DOHH2 (cell line): ENCODE measurements at regions not wholly inside any gene's neighbourhood (a gene's known extent, or its start where the extent isn't known, plus 50 kb on each side); places are given as distances from the start of the nearest gene placed in this dataset.

Experiments used
- H3F3A ChIP-seq: fragments of 200-600 bp; sonication (generic), shearing (Covaris generic); 2 replicates; pipeline ENCODE4 v1.6.0; 2016; ENCODE audit warnings: antibody characterized with exemption, mild to moderate bottlenecking; ENCODE audit not compliant: control insufficient read depth, insufficient read depth
- H3K27ac ChIP-seq: fragments of 200-600 bp; sonication (generic); 2 replicates; pipeline ENCODE4 v1.5.1; 2014; ENCODE audit warnings: low read depth, mild to moderate bottlenecking, low read length, moderate library complexity
- H3K27me3 ChIP-seq: fragments of 200-600 bp; sonication (generic); 2 replicates; pipeline ENCODE4 v1.6.1; 2014; ENCODE audit warnings: mild to moderate bottlenecking, low read length, mixed read lengths; ENCODE audit not compliant: control insufficient read depth
- H3K36me3 ChIP-seq: fragments of 200-600 bp; sonication (generic); 2 replicates; pipeline ENCODE4 v1.6.1; 2014; ENCODE audit warnings: mild to moderate bottlenecking, low read length, moderate library complexity, mixed read lengths; ENCODE audit not compliant: control insufficient read depth
- H3K4me1 ChIP-seq: fragments of 200-600 bp; sonication (generic); 2 replicates; pipeline ENCODE4 v1.6.1; 2014; ENCODE audit warnings: mild to moderate bottlenecking, low read length, mixed read lengths; ENCODE audit not compliant: control insufficient read depth
- H3K4me2 ChIP-seq: fragments of 200-600 bp; sonication (generic); 2 replicates; pipeline ENCODE4 v1.6.0; 2014; ENCODE audit warnings: mild to moderate bottlenecking, low read length, moderate library complexity
- H3K4me3 ChIP-seq: fragments of 200-600 bp; sonication (generic); 2 replicates; pipeline ENCODE4 v1.5.1; 2014; ENCODE audit warnings: mild to moderate bottlenecking, low read length, mixed read lengths
- H3K79me2 ChIP-seq: fragments of 200-600 bp; sonication (generic); 2 replicates; pipeline ENCODE4 v1.6.1; 2014; ENCODE audit warnings: mild to moderate bottlenecking, low read length, mixed read lengths; ENCODE audit not compliant: control insufficient read depth
- H3K9me2 ChIP-seq: fragments of 200-600 bp; sonication (generic); replicated peaks from 2 replicates; pipeline ENCODE4 v1.6.1; 2014; ENCODE audit warnings: mild to moderate bottlenecking, low read length, mixed read lengths; ENCODE audit not compliant: control insufficient read depth
- H3K9me3 ChIP-seq: fragments of 200-600 bp; sonication (generic); 2 replicates; pipeline ENCODE4 v1.6.1; 2014; ENCODE audit warnings: antibody characterized with exemption, low read length, mixed read lengths; ENCODE audit not compliant: control insufficient read depth, insufficient read depth
- H4K20me1 ChIP-seq: fragments of 200-600 bp; sonication (generic); 2 replicates; pipeline ENCODE4 v1.6.0; 2014; ENCODE audit warnings: low read depth, mild to moderate bottlenecking, antibody characterized with exemption, low read length, moderate library complexity; ENCODE audit not compliant: control insufficient read depth, insufficient read depth
- EZH2phosphoT487 ChIP-seq: fragments of 200-600 bp; sonication (generic); IDR thresholded peaks from 2 replicates; pipeline ENCODE4 v1.6.1; 2017; ENCODE audit warnings: borderline replicate concordance, mild to moderate bottlenecking, antibody characterized with exemption, low read length, moderate library complexity, mixed read lengths
- TF ChIP-seq, protein P1 (sequence below): fragments of 200-600 bp; sonication (generic); IDR thresholded peaks from one replicate; pipeline ENCODE4 v1.5.1; 2014; ENCODE audit warnings: antibody characterized with exemption, mild to moderate bottlenecking, low read depth, low read length; ENCODE audit not compliant: poor library complexity, severe bottlenecking

DNA sequence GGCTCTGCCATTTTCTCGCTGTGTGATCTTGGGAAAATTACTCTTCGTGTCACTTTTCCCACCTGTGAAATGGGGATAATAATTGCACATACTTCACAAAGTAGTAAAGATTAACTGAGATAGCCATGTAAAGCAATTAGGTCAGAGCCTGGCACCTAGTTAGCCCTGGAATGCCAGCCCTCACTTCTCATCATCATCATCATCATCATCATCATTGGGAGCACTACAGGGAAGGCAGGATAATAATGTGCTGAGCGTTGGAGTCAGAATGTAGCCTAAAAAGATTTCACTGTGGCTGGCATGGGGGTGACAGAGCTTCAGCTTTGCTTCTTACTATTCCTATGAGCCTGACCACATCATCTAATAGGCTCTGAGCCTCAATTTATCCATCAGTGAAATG, 362.6 kb downstream of the TOX3 start:
- Histone ChIP-seq H3K4me2 (no peak overlapping the region), H3K9me2 (no peaks in the 10 kb centered on the region), H3K27me3 (no peaks in the 10 kb centered on the region), H3K4me3 (no peak overlapping the region), H3K4me1 (no peaks in the 10 kb centered on the region), H4K20me1 (no peaks in the 10 kb centered on the region), H3F3A (no peaks in the 10 kb centered on the region), H3K9me3 (no peaks in the 10 kb centered on the region), H3K36me3 (no peaks in the 10 kb centered on the region), H3K27ac (no peak overlapping the region), H3K79me2 (no peaks in the 10 kb centered on the region)
- TF ChIP-seq, protein P1, sequence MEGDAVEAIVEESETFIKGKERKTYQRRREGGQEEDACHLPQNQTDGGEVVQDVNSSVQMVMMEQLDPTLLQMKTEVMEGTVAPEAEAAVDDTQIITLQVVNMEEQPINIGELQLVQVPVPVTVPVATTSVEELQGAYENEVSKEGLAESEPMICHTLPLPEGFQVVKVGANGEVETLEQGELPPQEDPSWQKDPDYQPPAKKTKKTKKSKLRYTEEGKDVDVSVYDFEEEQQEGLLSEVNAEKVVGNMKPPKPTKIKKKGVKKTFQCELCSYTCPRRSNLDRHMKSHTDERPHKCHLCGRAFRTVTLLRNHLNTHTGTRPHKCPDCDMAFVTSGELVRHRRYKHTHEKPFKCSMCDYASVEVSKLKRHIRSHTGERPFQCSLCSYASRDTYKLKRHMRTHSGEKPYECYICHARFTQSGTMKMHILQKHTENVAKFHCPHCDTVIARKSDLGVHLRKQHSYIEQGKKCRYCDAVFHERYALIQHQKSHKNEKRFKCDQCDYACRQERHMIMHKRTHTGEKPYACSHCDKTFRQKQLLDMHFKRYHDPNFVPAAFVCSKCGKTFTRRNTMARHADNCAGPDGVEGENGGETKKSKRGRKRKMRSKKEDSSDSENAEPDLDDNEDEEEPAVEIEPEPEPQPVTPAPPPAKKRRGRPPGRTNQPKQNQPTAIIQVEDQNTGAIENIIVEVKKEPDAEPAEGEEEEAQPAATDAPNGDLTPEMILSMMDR: no peak
- TF ChIP-seq EZH2phosphoT487: no peak

DNA sequence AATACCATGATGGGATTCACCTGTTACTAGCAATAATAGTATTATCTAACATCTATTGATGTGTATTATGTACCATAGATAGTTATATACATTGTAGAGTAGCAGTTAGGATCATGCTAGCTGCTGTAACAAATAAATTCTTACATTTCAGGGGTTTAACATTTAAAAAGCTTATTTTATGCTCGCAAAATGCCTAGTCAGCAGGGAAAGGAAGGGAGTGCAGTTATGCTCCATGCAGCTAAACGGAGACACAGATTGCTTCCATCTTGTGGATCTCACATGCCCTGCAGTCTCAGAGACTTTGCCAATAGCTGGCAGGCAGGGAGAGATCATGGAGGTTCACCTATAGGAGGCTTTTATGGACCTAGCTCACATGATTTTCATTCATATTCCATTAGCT, 364.1 kb downstream of the TOX3 start:
- TF ChIP-seq, protein P1: no peak
- no peak for TF ChIP-seq EZH2phosphoT487
- no peak overlapping the region for H3K4me3 ChIP-seq
- H3K27ac ChIP-seq: no peak overlapping the region
- no peaks in the 10 kb centered on the region for H3K27me3 ChIP-seq
- H3K36me3 ChIP-seq: no peaks in the 10 kb centered on the region
- H3K9me2 ChIP-seq: no peaks in the 10 kb centered on the region
- no peak overlapping the region for H3K4me2 ChIP-seq
- no peaks in the 10 kb centered on the region for H3F3A ChIP-seq
- no peaks in the 10 kb centered on the region for H3K4me1 ChIP-seq
- no peaks in the 10 kb centered on the region for H3K79me2 ChIP-seq
- no peaks in the 10 kb centered on the region for H3K9me3 ChIP-seq
- no peaks in the 10 kb centered on the region for H4K20me1 ChIP-seq

DNA sequence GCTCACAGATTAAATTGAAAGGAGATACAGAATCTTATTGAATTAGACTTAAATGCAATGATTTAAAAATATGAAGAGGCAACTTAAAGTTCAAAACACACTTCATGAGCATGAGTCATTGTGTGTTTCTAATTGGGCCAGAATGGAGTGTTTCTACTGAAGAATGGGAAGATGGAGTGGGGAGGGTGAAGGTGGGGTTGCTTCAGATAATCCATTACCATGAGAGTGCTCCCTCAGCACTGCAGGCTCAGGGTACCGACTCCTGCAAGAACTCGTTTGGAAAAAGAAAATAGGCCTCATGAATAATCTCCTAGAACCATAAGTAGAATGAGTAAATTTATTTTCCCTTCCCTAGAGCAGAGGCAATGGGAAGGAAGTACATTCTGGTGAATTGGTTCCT, 372.8 kb downstream of the TOX3 start:
- Histone ChIP-seq H3K4me2 (no peak overlapping the region), H3K4me3 (no peak overlapping the region), H3K27me3 (no peaks in the 10 kb centered on the region), H3K4me1 (no peaks in the 10 kb centered on the region), H4K20me1 (no peaks in the 10 kb centered on the region), H3K79me2 (no peaks in the 10 kb centered on the region), H3K9me3 (no peaks in the 10 kb centered on the region), H3K9me2 (no peaks in the 10 kb centered on the region), H3K27ac (no peak overlapping the region), H3K36me3 (no peaks in the 10 kb centered on the region), H3F3A (no peaks in the 10 kb centered on the region)
- no peak for TF ChIP-seq EZH2phosphoT487
- TF ChIP-seq, protein P1: no peak

DNA sequence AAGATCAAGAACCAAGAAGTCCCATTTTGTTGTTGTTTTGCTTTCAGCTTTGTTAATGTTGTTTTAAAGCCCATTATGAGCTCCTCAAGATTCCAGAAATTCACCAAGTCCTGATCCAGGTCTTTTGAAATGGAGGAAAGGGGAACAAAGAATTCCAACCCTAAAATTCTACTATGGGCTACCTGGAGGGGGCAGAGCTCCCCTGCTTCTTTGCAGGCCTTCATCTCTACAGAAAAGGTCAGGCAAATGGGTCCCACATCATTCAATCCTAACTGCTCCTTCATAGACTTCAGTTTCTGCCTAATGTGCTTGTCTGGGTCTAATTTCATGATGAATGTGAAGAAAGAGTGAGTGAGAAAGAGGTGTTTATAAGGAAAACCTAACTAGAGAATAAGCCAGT, 375.5 kb downstream of the TOX3 start:
- Histone ChIP-seq H3K9me3 (no peaks in the 10 kb centered on the region), H3F3A (no peaks in the 10 kb centered on the region), H4K20me1 (no peaks in the 10 kb centered on the region), H3K4me1 (no peaks in the 10 kb centered on the region), H3K36me3 (no peaks in the 10 kb centered on the region), H3K79me2 (no peaks in the 10 kb centered on the region), H3K27me3 (no peaks in the 10 kb centered on the region), H3K27ac (no peak overlapping the region), H3K9me2 (no peaks in the 10 kb centered on the region), H3K4me2 (no peak overlapping the region), H3K4me3 (no peak overlapping the region)
- no peak for TF ChIP-seq EZH2phosphoT487
- TF ChIP-seq, protein P1: no peak
